H1 (cell line): ENCODE measurements at regions not wholly inside any gene's neighbourhood (a gene's known extent, or its start where the extent isn't known, plus 50 kb on each side); places are given as distances from the start of the nearest gene placed in this dataset.

Experiments
- CTCF ChIA-PET: fragments of 300-600 bp; sonication (Branson Sonifier 250); formaldehyde crosslinking; loops from one replicate; lab custom pipeline; 2021; ENCODE audit not compliant: partially characterized antibody; lab: Charles Lee
- POLR2A ChIA-PET: fragments of 300-600 bp; sonication (Branson Sonifier 250); formaldehyde crosslinking; loops from one replicate; lab custom pipeline; 2021; ENCODE audit warnings: inconsistent platforms; ENCODE audit not compliant: partially characterized antibody; lab: Charles Lee
- DNase-seq, 2 experiments: peaks; one replicate each; pipeline versions ENCODE4 v3.0.0 to v3.0.0-alpha.2; 2010 to 2022; ENCODE audit warnings: low spot score in 2 of 2, low read depth in 1 of 2, mixed read lengths in 1 of 2
- FAIRE-seq: peaks from 2 replicates; lab custom pipeline; 2011; peaks lifted over from hg19 to GRCh38; lab: Jason Lieb, UNC
- H2AFZ ChIP-seq: 2 replicates; pipeline ENCODE4 v1.8.1; 2012; ENCODE audit warnings: low read length, inconsistent platforms
- H2AK5ac ChIP-seq: 2 replicates; pipeline ENCODE4 v1.6.1; 2013; ENCODE audit warnings: low read depth, low read length
- H2BK120ac ChIP-seq: replicated peaks from 2 replicates; pipeline ENCODE3; 2013; ENCODE audit warnings: low read depth, low read length, inconsistent platforms
- H2BK12ac ChIP-seq: 2 replicates; pipeline ENCODE4 v1.6.1; 2013; ENCODE audit warnings: low read depth, low read length
- H2BK15ac ChIP-seq: 2 replicates; pipeline ENCODE4 v1.6.1; 2013; ENCODE audit warnings: low read length
- H2BK20ac ChIP-seq: 2 replicates; pipeline ENCODE4 v1.6.1; 2013; ENCODE audit warnings: low read length
- H2BK5ac ChIP-seq: 2 replicates; pipeline ENCODE4 v1.6.1; 2013; ENCODE audit warnings: low read depth, low read length
- H3K14ac ChIP-seq: 2 replicates; pipeline ENCODE4 v1.6.1; 2013; ENCODE audit warnings: inconsistent platforms; ENCODE audit not compliant: insufficient read length
- H3K18ac ChIP-seq: 2 replicates; pipeline ENCODE4 v1.6.1; 2013; ENCODE audit warnings: low read length; ENCODE audit errors: extremely low read depth
- H3K23ac ChIP-seq: 2 replicates; pipeline ENCODE4 v1.6.1; 2013; ENCODE audit warnings: inconsistent platforms; ENCODE audit not compliant: insufficient read length
- H3K23me2 ChIP-seq: 2 replicates; pipeline ENCODE4 v1.6.1; 2013; ENCODE audit warnings: low read depth, low read length
- H3K27ac ChIP-seq: 2 replicates; pipeline ENCODE4 v1.6.1; 2011; ENCODE audit warnings: low read depth, low read length, inconsistent platforms
- H3K27me3 ChIP-seq, 4 experiments: replicated peaks in 1 of 4; 1 replicate in 1 of 4; 2 replicates in 3 of 4; pipeline versions ENCODE4 v1.6.1 to v1.8.1; 2011 to 2013; ENCODE audit warnings: low read length in 3 of 4, mild to moderate bottlenecking in 3 of 4, inconsistent platforms in 2 of 4, mixed read lengths in 2 of 4, moderate library complexity in 1 of 4; ENCODE audit not compliant: control insufficient read depth in 3 of 4, insufficient read depth in 3 of 4; ENCODE audit errors: extremely low read depth in 1 of 4
- H3K36me3 ChIP-seq, 4 experiments: 2 replicates each; pipeline versions ENCODE4 v1.6.1 to v1.8.1; 2011 to 2013; ENCODE audit warnings: mild to moderate bottlenecking in 4 of 4, low read length in 3 of 4, moderate library complexity in 2 of 4, control low read depth in 1 of 4, inconsistent platforms in 1 of 4; ENCODE audit not compliant: insufficient read depth in 4 of 4, control insufficient read depth in 2 of 4
- H3K4ac ChIP-seq: replicated peaks from 2 replicates; pipeline ENCODE3; 2013; ENCODE audit warnings: low read length, low read depth, mixed read lengths, inconsistent platforms; ENCODE audit not compliant: insufficient read length
- H3K4me1 ChIP-seq, 4 experiments: replicated peaks in 1 of 4; 1 replicate in 1 of 4; 2 replicates in 3 of 4; pipeline versions ENCODE4 v1.6.1 to v1.8.1; 2011 to 2013; ENCODE audit warnings: low read length in 3 of 4, inconsistent platforms in 2 of 4, mixed read lengths in 1 of 4; ENCODE audit not compliant: insufficient read depth in 4 of 4, control insufficient read depth in 3 of 4
- H3K4me2 ChIP-seq, 2 experiments: 2 replicates each; pipeline versions ENCODE4 v1.6.1 to v1.8.1; 2011 to 2013; ENCODE audit warnings: low read depth in 2 of 2, low read length in 2 of 2, control low read depth in 1 of 2, inconsistent platforms in 1 of 2, mild to moderate bottlenecking in 1 of 2; ENCODE audit not compliant: insufficient read depth in 1 of 2
- H3K4me3 ChIP-seq, 4 experiments: fragments of 200-600, 300-600 bp in 1 of 4; sonication (generic), shearing (Covaris generic), sonication (Bioruptor Twin) in 1 of 4; 2 replicates each; pipeline versions ENCODE4 v1.5.1 to v1.8.1; 2011 to 2016; ENCODE audit warnings: low read length in 4 of 4, low read depth in 3 of 4, control low read depth in 2 of 4, inconsistent platforms in 2 of 4, mild to moderate bottlenecking in 2 of 4, mixed read lengths in 1 of 4, moderate library complexity in 1 of 4; ENCODE audit not compliant: insufficient read depth in 2 of 4; ENCODE audit errors: extremely low read depth in 1 of 4
- H3K56ac ChIP-seq: replicated peaks from 2 replicates; pipeline ENCODE3; 2013; ENCODE audit warnings: low read depth, mild to moderate bottlenecking, mixed read lengths, low read length, inconsistent platforms; ENCODE audit not compliant: insufficient read length
- H3K79me1 ChIP-seq: 2 replicates; pipeline ENCODE4 v1.6.1; 2013; ENCODE audit warnings: low read depth, low read length, control low read depth
- H3K79me2 ChIP-seq, 2 experiments: 2 replicates each; pipeline versions ENCODE4 v1.6.1 to v1.8.1; 2012 to 2013; ENCODE audit warnings: low read length in 2 of 2, mild to moderate bottlenecking in 2 of 2, inconsistent platforms in 1 of 2; ENCODE audit not compliant: insufficient read depth in 2 of 2, control insufficient read depth in 1 of 2
- H3K9ac ChIP-seq, 4 experiments: replicated peaks in 1 of 4; 1 replicate in 1 of 4; 2 replicates in 3 of 4; pipeline versions ENCODE4 v1.6.1 to v1.8.1; 2011 to 2013; ENCODE audit warnings: low read depth in 3 of 4, low read length in 3 of 4, control low read depth in 2 of 4, mild to moderate bottlenecking in 2 of 4, moderate library complexity in 2 of 4, inconsistent platforms in 1 of 4; ENCODE audit errors: extremely low read depth in 1 of 4
- H3K9me3 ChIP-seq, 2 experiments: 2 replicates each; pipeline versions ENCODE4 v1.6.1 to v1.8.1; 2012 to 2013; ENCODE audit warnings: mild to moderate bottlenecking in 2 of 2, moderate library complexity in 2 of 2, control low read depth in 1 of 2, inconsistent platforms in 1 of 2, low read depth in 1 of 2, low read length in 1 of 2, mixed read lengths in 1 of 2; ENCODE audit not compliant: insufficient read depth in 2 of 2
- H4K20me1 ChIP-seq, 2 experiments: replicated peaks in 1 of 2; 2 replicates each; pipeline versions ENCODE3 to v1.8.1; 2011 to 2013; ENCODE audit warnings: inconsistent platforms in 2 of 2, low read length in 2 of 2, mild to moderate bottlenecking in 1 of 2; ENCODE audit not compliant: insufficient read depth in 2 of 2, control insufficient read depth in 1 of 2
- H4K5ac ChIP-seq: 2 replicates; pipeline ENCODE4 v1.6.1; 2013; ENCODE audit warnings: low read length, low read depth, mixed read lengths, inconsistent platforms; ENCODE audit not compliant: insufficient read length
- H4K8ac ChIP-seq: 2 replicates; pipeline ENCODE4 v1.8.0; 2013; ENCODE audit warnings: mild to moderate bottlenecking, moderate library complexity, low read length, inconsistent platforms; ENCODE audit not compliant: insufficient read depth; ENCODE audit errors: extremely low read depth
- H4K91ac ChIP-seq: replicated peaks from 2 replicates; pipeline ENCODE3; 2013; ENCODE audit warnings: low read length, mixed read lengths, inconsistent platforms; ENCODE audit not compliant: insufficient read length
- BRCA1 ChIP-seq: IDR thresholded peaks from 2 replicates; pipeline ENCODE4 v1.6.1; 2012; ENCODE audit warnings: low read depth, low read length, improper control_type of control experiment
- CHD2 ChIP-seq: IDR thresholded peaks from 2 replicates; pipeline ENCODE4 v1.6.1; 2012; ENCODE audit warnings: low read length, improper control_type of control experiment
- CTBP2 ChIP-seq: IDR thresholded peaks from 2 replicates; pipeline ENCODE4 v1.7.0; 2011; ENCODE audit warnings: borderline replicate concordance, mild to moderate bottlenecking, moderate library complexity, mixed read lengths, low read length; ENCODE audit not compliant: insufficient read depth, insufficient read length
- EZH2 ChIP-seq: fragments of 200-600 bp; sonication (generic); IDR thresholded peaks from 2 replicates; pipeline ENCODE4 v1.7.1; 2012; ENCODE audit warnings: low read depth, mild to moderate bottlenecking, moderate library complexity, low read length, inconsistent platforms; ENCODE audit not compliant: severe bottlenecking
- GTF2F1 ChIP-seq: IDR thresholded peaks from 2 replicates; pipeline ENCODE4 v1.6.1; 2012; ENCODE audit warnings: low read depth, low read length, improper control_type of control experiment, borderline replicate concordance
- JUND ChIP-seq: IDR thresholded peaks from 2 replicates; pipeline ENCODE4 v1.6.1; 2011; ENCODE audit warnings: mild to moderate bottlenecking, improper control_type of control experiment, low read length
- POLR2A ChIP-seq, 2 experiments: IDR thresholded peaks; 1 replicate in 1 of 2; 2 replicates in 1 of 2; pipeline ENCODE4 v1.6.1; 2011; ENCODE audit warnings: low read depth in 2 of 2, low read length in 2 of 2, mild to moderate bottlenecking in 2 of 2; ENCODE audit errors: control extremely low read depth in 1 of 2
- RNF2 ChIP-seq: fragments of 200-900, 300-1000 bp; sonication (generic); IDR thresholded peaks from 2 replicates; pipeline ENCODE4 v1.7.1; 2016; ENCODE audit warnings: borderline replicate concordance, low read depth, mild to moderate bottlenecking, antibody characterized with exemption, low read length; ENCODE audit not compliant: poor library complexity, severe bottlenecking; ENCODE audit errors: missing control alignments
- SP1 ChIP-seq: IDR thresholded peaks from 2 replicates; pipeline ENCODE4 v1.6.1; 2011; ENCODE audit warnings: low read depth, low read length
- SP2 ChIP-seq: IDR thresholded peaks from 2 replicates; pipeline ENCODE4 v1.6.1; 2012; ENCODE audit warnings: mild to moderate bottlenecking, low read length, inconsistent platforms
- TAF1 ChIP-seq: IDR thresholded peaks from 2 replicates; pipeline ENCODE4 v1.6.1; 2011; ENCODE audit warnings: mild to moderate bottlenecking, low read depth, low read length
- WGBS, 2 experiments: shearing (Covaris generic) in 1 of 2; methylation state at CpG; one replicate each; pipeline versions ENCODE4 v1.1.6 to v1.1.7; 2013 to 2015; ENCODE audit warnings: low lambda C conversion rate in 2 of 2, mixed read lengths in 2 of 2, inconsistent platforms in 1 of 2, low coverage in 1 of 2, missing lambda C conversion rate in 1 of 2; ENCODE audit not compliant: insufficient replicate concordance in 2 of 2, insufficient coverage in 1 of 2, insufficient read length in 1 of 2; ENCODE audit errors: extremely low coverage in 1 of 2, missing lambda C conversion rate in 1 of 2; 5-methylcytosine and 5-hydroxymethylcytosine counted together
- TF ChIP-seq, protein P1 (sequence below): IDR thresholded peaks from 2 replicates; pipeline ENCODE4 v1.6.1; 2012; ENCODE audit warnings: low read length, inconsistent platforms

DNA sequence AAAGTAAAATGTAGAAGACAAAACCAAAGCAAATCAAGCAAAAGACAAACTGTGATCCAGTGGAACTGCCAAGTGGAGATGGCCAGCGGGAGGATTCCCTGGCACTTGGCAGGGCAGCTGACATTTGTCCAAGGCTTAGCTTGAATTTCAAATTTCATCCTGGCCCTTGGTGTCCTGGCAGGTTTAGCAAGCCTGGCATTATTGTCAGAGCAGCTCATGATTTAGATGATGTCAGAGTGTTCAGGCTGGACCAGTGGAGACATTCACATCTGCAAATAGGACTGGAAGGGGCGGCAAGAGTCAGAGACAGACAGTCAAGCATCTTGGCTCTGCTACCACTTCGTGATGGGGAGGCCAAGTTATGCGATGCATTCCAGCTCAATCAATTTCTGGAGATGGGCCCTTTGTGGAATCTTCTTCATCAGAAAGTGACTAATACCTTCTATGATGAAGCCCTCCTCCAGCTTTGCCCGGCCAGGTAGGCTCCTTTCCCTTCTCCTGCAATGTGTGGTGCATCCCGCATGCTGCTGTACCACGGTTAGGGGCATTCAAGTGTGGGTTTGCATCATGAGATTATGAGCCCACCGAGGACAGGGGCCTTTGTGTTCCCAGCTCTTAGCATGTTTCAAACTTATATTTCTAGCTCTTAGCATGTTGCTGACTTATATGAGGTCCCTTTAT lies 199.7 kb downstream of the ANKRD30B start:
- ChIA-PET POLR2A (no interaction called here), CTCF (no interaction called here)
- no peak overlapping the region for H3K18ac ChIP-seq
- FAIRE-seq (no peak), DNase-seq (no peak)
- no peak overlapping the region for H3K9ac ChIP-seq
- no peak overlapping the region for H2BK20ac ChIP-seq
- H4K5ac ChIP-seq, result no peak overlapping the region
- H3K79me1 ChIP-seq, result no peaks in the 10 kb centered on the region
- peaks cover 57 to 89% of the 10 kb centered on the region in 2 experiments for H3K9me3 ChIP-seq
- no peaks in the 10 kb centered on the region for H3K23me2 ChIP-seq
- no peak overlapping the region for H3K27ac ChIP-seq
- WGBS, 2 experiments, result 67% methylated on average over 8 of the region's 8 CpGs; no CpG with 5 or more reads in 1 of the 2 experiments
- no peak overlapping the region for H2BK12ac ChIP-seq
- no peak overlapping the region for H2AFZ ChIP-seq
- no peaks in the 10 kb centered on the region for H3K36me3 ChIP-seq
- no peaks in the 10 kb centered on the region for H3K27me3 ChIP-seq
- H4K91ac ChIP-seq, result no peak overlapping the region
- no peak overlapping the region for H2BK120ac ChIP-seq
- H3K4me1 ChIP-seq, result no peaks in the 10 kb centered on the region
- H2AK5ac ChIP-seq, result no peak overlapping the region
- H2BK15ac ChIP-seq, result no peak overlapping the region
- H3K4me3 ChIP-seq, result no peak overlapping the region
- H2BK5ac ChIP-seq, result no peak overlapping the region
- H3K23ac ChIP-seq, result no peak overlapping the region
- no peak overlapping the region for H3K56ac ChIP-seq
- no peak overlapping the region for H3K14ac ChIP-seq
- H3K79me2 ChIP-seq, result no peaks in the 10 kb centered on the region
- H4K8ac ChIP-seq, result no peak overlapping the region
- H4K20me1 ChIP-seq, result no peaks in the 10 kb centered on the region
- no peak overlapping the region for H3K4ac ChIP-seq
- H3K4me2 ChIP-seq, result no peak overlapping the region
- TF ChIP-seq SP2 (no peak), TAF1 (no peak), SP1 (no peak), GTF2F1 (no peak), EZH2 (no peak), BRCA1 (no peak), JUND (no peak), CHD2 (no peak), CTBP2 (no peak), POLR2A (IDR thresholded peaks at IDR 0.05; ENCODE audit: control extremely low read depth in 1 of 2, low read depth in 2 of 2, low read length in 2 of 2) (no peak), RNF2 (no peak)
- TF ChIP-seq, protein P1, sequence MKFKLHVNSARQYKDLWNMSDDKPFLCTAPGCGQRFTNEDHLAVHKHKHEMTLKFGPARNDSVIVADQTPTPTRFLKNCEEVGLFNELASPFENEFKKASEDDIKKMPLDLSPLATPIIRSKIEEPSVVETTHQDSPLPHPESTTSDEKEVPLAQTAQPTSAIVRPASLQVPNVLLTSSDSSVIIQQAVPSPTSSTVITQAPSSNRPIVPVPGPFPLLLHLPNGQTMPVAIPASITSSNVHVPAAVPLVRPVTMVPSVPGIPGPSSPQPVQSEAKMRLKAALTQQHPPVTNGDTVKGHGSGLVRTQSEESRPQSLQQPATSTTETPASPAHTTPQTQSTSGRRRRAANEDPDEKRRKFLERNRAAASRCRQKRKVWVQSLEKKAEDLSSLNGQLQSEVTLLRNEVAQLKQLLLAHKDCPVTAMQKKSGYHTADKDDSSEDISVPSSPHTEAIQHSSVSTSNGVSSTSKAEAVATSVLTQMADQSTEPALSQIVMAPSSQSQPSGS, result no peak
